ENCODE measurements at regions not wholly inside any gene's neighbourhood (a gene's known extent, or its start where the extent isn't known, plus 50 kb on each side); places are given as distances from the start of the nearest gene placed in this dataset.

- Histone ChIP-seq H3K36me3 (no peaks in the 10 kb centered on the region), H3K27ac (replicated peaks in 1 of 4) (no peak overlapping the region), H3K9me3 (no peaks in the 10 kb centered on the region), H3K27me3 (no peaks in the 10 kb centered on the region), H3K4me3 (no peak overlapping the region), H3K4me1 (no peaks in the 10 kb centered on the region)
- TF ChIP-seq POLR2AphosphoS5 (IDR thresholded peaks at IDR 0.05) (no peak), CTCF (IDR thresholded peaks at IDR 0.05) (peak in 1 of 3 experiments; percentile 19)
- no peak for DNase-seq (ENCODE audit: extremely low spot score)
- 21% methylated on average over 3 of the region's 3 CpGs for WGBS
- intact Hi-C loops (cut with DNase I): no loop called here
Measured at GRCh38 chr13:62014299-62014698, 598.6 kb upstream of the PCDH20 start.

GRCh38 chr13:62003452-62003851 is 587.8 kb upstream of the PCDH20 start:
- no peaks in the 10 kb centered on the region for H3K4me1 ChIP-seq
- no peak overlapping the region for H3K4me3 ChIP-seq
- no peaks in the 10 kb centered on the region for H3K9me3 ChIP-seq
- intact Hi-C loops (cut with DNase I): no loop called here
- no peak overlapping the region for H3K27ac ChIP-seq (replicated peaks in 1 of 4)
- H3K27me3 ChIP-seq: no peaks in the 10 kb centered on the region
- DNase-seq (ENCODE audit: extremely low spot score): no peak
- no peak for TF ChIP-seq CTCF (IDR thresholded peaks at IDR 0.05)
- TF ChIP-seq EP300 (IDR thresholded peaks at IDR 0.05): no peak
- H3K36me3 ChIP-seq: no peaks in the 10 kb centered on the region
- 69% methylated on average over 2 of the region's 2 CpGs for WGBS

GRCh38 chr13:61994174-61994573 is 578.5 kb upstream of the PCDH20 start:
- Histone ChIP-seq H3K36me3 (no peaks in the 10 kb centered on the region), H3K9me3 (no peaks in the 10 kb centered on the region), H3K27me3 (no peaks in the 10 kb centered on the region), H3K4me3 (no peak overlapping the region), H3K4me1 (no peaks in the 10 kb centered on the region), H3K27ac (replicated peaks in 1 of 4) (no peak overlapping the region)
- 72% methylated on average over 1 of the region's 1 CpG for WGBS
- TF ChIP-seq POLR2AphosphoS5 (IDR thresholded peaks at IDR 0.05) (no peak), POLR2A (IDR thresholded peaks at IDR 0.05; ENCODE audit: low read depth) (no peak), CTCF (IDR thresholded peaks at IDR 0.05) (no peak), EP300 (IDR thresholded peaks at IDR 0.05) (no peak)
- no peak for DNase-seq (ENCODE audit: extremely low spot score)
- intact Hi-C loops (cut with DNase I): no loop called here

- intact Hi-C loops (cut with DNase I): no loop called here
- 81% methylated on average over 3 of the region's 3 CpGs for WGBS
Measured at GRCh38 chr13:61989978-61990377, 574.3 kb upstream of the PCDH20 start.

More at GRCh38 chr13:61989978-61990377, 574.3 kb upstream of the PCDH20 start:
- H3K4me3 ChIP-seq: no peak overlapping the region
- no peaks in the 10 kb centered on the region for H3K9me3 ChIP-seq
- no peaks in the 10 kb centered on the region for H3K4me1 ChIP-seq
- H3K27me3 ChIP-seq: no peaks in the 10 kb centered on the region
- H3K36me3 ChIP-seq: no peaks in the 10 kb centered on the region
- TF ChIP-seq POLR2A (IDR thresholded peaks at IDR 0.05; ENCODE audit: low read depth) (no peak), CTCF (IDR thresholded peaks at IDR 0.05) (no peak), EP300 (IDR thresholded peaks at IDR 0.05) (no peak), POLR2AphosphoS5 (IDR thresholded peaks at IDR 0.05) (no peak)
- no peak overlapping the region for H3K27ac ChIP-seq (replicated peaks in 1 of 4)
- DNase-seq (ENCODE audit: extremely low spot score): no peak

All from esophagus muscularis mucosa (tissue), 4 donors.